Retinal pigment epithelial cell (primary cell): ENCODE measurements at regions not wholly inside any gene's neighbourhood (a gene's known extent, or its start where the extent isn't known, plus 50 kb on each side); places are given as distances from the start of the nearest gene placed in this dataset.
A peak's percentile ranks its signal among the peaks of the same experiment; 100 is the strongest.
"Not testable (repeated sequence)": the region's sequence is repeated elsewhere in the genome, so short reads cannot be mapped to it uniquely, and the experiment has no call there.

ENCODE experiments used
- DNase-seq: peaks from one replicate; pipeline ENCODE4 v3.0.0-alpha.2; 2010; ENCODE audit warnings: low read depth
- H3K4me3 ChIP-seq: 2 replicates; pipeline ENCODE4 v1.5.1; 2011; ENCODE audit warnings: mild to moderate bottlenecking, low read length, control low read depth, moderate library complexity
- TF ChIP-seq, protein P1 (sequence below): conservative IDR thresholded peaks from 2 replicates; pipeline ENCODE4 v1.5.1; 2011; ENCODE audit warnings: low read depth, low read length, control low read depth, inconsistent platforms

DNA sequence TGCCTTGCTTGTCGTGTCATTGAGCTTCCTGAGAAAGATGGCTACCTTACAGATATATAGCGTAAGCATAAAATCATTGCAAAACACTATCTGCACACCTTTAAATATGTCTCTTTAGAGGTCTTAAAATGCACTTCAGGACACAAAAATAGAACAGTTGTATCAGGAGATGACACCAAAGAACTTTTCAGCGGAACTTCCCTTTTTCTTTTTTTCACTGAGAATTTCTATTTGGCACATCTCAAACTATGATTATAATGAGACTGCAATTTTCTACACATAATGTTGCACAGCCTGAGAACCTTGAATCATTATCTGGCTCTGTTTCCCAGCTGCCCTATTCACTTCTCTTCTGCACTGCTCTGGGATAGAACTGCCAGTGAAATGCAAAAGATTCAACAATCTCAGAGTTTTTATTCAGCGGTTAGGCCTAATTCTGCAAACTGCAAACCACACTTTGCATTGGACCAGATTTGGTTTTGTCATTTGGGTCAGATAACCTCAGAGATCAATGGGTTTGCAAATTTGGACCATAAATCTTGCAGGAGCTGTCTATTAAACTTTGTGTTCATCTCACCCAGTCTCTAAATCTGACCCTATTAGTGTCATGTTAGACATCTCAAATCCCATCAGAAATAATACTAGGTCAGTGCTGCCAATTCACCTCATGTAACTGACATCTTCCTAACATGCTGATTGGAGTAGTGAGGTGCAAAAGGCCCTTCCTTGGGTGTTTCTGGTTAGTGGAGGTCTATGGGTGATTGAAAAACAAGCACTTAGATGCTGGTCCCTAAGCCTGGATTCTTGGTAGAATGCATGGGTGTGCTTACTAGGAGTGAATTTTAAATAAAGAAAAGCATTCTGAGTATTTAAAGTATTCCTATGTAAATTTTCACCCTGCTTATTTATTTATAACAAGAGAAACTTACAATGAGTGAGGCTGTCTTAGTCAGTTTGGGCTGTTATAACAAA lies 382.7 kb downstream of the UTRN start:
- DNase-seq = no peak

DNA sequence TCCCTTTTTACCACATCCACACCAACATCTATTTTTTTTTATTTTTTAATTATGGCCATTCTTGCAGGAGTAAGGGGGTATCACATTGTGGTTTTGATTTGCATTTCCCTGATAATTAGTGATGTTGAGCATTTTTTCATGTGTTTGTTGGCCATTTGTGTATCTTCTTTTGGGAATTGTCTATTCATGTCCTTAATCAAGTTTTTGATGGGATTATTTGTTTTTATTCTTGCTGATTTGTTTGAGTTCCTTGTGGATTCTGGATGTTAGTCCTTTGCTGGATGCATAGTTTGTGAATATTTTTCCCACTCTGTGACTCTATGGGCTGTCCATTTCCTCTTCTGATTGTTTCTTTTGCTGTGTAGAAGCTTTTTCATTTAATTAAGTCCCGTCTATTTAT lies 385.1 kb downstream of the UTRN start:
- not testable (repeated sequence) for DNase-seq, H3K4me3 ChIP-seq

More for the DNA sequence above, 382.7 kb downstream of the UTRN start:
- no peak overlapping the region for H3K4me3 ChIP-seq
- TF ChIP-seq, protein P1, sequence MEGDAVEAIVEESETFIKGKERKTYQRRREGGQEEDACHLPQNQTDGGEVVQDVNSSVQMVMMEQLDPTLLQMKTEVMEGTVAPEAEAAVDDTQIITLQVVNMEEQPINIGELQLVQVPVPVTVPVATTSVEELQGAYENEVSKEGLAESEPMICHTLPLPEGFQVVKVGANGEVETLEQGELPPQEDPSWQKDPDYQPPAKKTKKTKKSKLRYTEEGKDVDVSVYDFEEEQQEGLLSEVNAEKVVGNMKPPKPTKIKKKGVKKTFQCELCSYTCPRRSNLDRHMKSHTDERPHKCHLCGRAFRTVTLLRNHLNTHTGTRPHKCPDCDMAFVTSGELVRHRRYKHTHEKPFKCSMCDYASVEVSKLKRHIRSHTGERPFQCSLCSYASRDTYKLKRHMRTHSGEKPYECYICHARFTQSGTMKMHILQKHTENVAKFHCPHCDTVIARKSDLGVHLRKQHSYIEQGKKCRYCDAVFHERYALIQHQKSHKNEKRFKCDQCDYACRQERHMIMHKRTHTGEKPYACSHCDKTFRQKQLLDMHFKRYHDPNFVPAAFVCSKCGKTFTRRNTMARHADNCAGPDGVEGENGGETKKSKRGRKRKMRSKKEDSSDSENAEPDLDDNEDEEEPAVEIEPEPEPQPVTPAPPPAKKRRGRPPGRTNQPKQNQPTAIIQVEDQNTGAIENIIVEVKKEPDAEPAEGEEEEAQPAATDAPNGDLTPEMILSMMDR = no peak

DNA sequence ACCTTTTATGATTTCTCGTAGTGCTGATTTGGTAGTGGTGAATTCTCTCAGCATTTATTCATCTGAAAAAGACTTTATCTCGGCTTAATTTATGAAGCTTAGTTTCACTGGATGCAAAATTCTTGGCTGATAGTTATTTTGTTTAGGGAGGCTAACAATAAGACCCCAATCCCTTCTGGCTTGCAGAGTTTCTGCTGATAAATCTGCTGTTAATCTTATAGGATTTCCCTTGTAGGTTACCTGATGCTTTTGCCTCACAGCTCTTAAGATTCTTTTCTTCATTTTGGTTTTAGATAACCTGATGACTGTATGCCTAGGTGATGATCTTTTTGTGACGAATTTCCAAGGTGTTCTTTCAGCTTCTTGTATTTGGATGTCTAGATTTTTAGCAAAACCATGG lies 388.7 kb downstream of the UTRN start:
- TF ChIP-seq, protein P1 = no peak
- no peak for DNase-seq
- no peak overlapping the region for H3K4me3 ChIP-seq

DNA sequence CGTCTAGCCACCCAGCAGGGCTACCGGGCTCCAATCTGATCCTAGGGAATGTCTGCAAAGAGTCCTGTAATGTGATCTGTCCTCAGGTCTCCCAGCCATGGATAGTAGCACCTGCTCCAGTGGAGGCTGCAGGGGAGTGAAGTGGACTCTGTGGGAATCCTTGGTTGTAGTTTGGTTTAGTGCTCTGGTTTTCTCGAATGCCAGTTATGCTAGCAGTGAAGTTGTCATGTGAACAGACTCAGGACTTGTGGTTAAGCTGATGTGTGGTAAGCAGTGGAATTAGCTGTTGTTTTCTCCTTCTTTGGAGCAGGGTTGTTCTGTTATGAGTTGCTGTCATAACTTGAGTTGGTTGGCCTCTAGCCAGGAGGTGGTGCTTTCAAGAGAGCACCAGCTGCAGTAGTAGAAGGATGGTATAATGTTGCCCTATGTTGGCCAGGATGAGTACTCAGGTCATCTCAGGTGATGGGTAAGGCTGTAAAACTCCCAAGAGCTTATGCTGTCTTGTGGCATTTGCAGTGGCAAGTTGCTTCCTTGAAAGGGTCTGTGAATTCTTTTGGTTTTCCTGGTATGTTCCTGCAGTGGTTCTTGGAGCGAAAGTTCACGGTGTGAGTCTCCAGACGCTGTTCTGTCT lies 390.2 kb downstream of the UTRN start:
- peak; percentile 95 for DNase-seq
- no peak overlapping the region for H3K4me3 ChIP-seq
- TF ChIP-seq, protein P1 = no peak

DNA sequence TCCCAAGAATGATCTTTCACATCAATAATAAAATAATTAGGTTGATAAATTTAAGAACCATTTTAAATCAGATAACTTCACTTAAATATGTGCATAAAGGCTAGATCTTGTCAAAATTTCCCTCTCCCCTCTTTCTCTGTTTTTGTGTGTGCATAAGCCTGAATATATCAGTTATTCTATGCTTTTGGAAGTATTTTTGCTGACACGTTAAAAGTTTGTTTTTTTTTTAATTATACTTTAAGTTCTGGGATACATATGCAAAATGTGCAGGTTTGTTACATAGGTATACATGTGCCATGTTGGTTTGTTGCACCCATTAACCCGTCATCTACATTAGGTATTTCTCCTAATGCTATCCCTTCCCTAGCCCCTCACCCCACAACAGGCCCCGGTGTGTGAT lies 391.2 kb downstream of the UTRN start:
- not testable (repeated sequence) for H3K4me3 ChIP-seq, DNase-seq

DNA sequence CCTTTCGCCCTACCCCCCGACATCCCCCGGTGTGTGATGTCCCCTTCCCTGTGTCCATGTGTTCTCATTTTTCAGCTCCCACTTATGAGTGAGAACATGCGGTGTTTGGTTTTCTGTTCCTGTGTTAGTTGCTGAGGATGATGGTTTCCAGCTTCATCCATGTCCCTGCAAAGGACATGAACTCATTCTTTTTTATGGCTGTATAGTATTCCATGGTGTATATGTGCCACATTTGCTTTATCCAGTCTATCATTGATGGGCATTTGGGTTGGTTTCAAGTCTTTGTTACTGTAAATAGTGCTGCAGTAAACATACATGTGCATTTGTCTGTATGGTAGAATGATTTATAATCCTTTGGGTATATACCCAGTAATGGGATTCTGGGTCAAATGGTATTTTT lies 392.1 kb downstream of the UTRN start:
- H3K4me3 ChIP-seq, DNase-seq: not testable (repeated sequence)

DNA sequence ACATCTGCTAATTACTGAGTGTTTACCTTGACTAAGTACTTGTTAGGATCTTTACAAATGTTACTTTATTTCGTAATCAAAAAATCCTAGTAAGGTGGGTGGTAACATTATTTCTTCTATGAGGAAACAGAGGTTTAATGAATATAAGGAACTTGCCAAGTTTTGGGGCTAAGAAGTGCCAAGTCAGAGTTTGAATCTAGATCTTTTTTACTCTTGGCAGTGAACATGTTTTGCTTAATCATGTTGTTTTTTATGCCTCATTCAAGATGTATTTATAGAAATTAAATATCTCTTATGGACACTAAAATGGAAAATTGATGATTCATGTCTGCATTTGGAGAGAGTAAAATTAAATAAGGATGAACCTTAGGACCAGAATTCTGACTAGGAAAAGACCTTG lies 393.7 kb downstream of the UTRN start:
- no peak overlapping the region for H3K4me3 ChIP-seq
- DNase-seq = peak; percentile 33
- TF ChIP-seq, protein P1 = no peak

DNA sequence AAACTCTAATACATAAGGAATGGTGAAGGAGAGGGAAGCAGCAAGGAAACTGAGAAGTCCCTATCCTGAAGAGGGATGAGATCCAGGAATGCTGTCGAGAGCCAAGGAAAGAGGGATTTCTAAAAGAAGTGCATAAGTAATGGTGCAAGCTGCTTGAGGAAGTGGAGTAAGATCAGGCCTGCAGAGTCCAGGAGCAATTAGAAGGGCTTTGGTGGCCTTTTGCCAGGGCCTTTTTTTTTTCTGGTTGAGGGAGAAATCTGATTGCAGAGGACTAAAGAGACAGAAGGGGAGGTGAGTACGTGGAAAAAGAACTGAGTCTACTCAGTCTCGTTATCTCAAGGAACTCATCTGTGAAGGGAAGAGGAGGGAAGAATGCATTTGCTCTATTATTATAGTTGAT lies 396.2 kb downstream of the UTRN start:
- TF ChIP-seq, protein P1 = no peak
- H3K4me3 ChIP-seq = no peak overlapping the region
- DNase-seq = no peak
